ENCODE measurements at regions not wholly inside any gene's neighbourhood (a gene's known extent, or its start where the extent isn't known, plus 50 kb on each side); places are given as distances from the start of the nearest gene placed in this dataset.

DNA sequence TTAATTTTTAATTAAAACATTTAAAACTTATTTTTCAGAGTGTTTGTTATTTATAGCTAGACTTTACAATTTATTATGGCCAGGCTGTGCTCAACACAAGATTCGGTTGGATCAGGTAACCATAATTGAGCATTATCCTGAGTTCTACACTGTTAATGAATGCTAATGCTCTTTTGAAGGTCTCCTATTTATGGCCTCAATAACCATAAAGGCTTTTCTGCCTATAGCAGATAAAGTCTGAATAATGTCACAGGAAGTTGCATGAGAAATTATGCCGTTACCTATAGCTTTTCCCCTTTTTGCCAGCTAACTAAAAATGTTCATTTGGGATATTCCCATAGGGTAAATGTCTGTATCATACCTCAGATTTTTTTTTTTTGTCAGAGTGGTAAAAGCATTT lies 269.4 kb upstream of the E2F7 start:
- no peak for FAIRE-seq
- H3K9me3 Mint-ChIP-seq (ENCODE audit: unreplicated experiment), result no peaks in the 10 kb centered on the region
- H3K4me1 Mint-ChIP-seq (ENCODE audit: low read depth, unreplicated experiment), result peaks cover 8% of the 10 kb centered on the region
- Histone ChIP-seq H3K36me3 (ENCODE audit: insufficient read depth, low read length) (no peaks in the 10 kb centered on the region), H3K4me2 (ENCODE audit: low read length) (no peak overlapping the region), H3K79me2 (ENCODE audit: insufficient read depth, low read length) (no peaks in the 10 kb centered on the region), H2AFZ (ENCODE audit: low read depth, low read length) (no peak overlapping the region), H3K27me3 (ENCODE audit: insufficient read depth, low read length) (no peaks in the 10 kb centered on the region), H3K27ac (ENCODE audit: low read depth, low read length) (no peak overlapping the region), H4K20me1 (ENCODE audit: insufficient read depth, low read length) (no peaks in the 10 kb centered on the region), H3K4me1 (ENCODE audit: insufficient read depth, low read length) (no peaks in the 10 kb centered on the region), H3K9me3 (ENCODE audit: insufficient read depth, low read depth, low read length) (no peaks in the 10 kb centered on the region), H3K4me3 (ENCODE audit: insufficient read depth, low read depth, low read length) (no peak overlapping the region), H3K9ac (ENCODE audit: low read length) (no peak overlapping the region)
- H3K27me3 Mint-ChIP-seq (ENCODE audit: low read depth, unreplicated experiment), result no peaks in the 10 kb centered on the region
- TF ChIP-seq, protein P1, sequence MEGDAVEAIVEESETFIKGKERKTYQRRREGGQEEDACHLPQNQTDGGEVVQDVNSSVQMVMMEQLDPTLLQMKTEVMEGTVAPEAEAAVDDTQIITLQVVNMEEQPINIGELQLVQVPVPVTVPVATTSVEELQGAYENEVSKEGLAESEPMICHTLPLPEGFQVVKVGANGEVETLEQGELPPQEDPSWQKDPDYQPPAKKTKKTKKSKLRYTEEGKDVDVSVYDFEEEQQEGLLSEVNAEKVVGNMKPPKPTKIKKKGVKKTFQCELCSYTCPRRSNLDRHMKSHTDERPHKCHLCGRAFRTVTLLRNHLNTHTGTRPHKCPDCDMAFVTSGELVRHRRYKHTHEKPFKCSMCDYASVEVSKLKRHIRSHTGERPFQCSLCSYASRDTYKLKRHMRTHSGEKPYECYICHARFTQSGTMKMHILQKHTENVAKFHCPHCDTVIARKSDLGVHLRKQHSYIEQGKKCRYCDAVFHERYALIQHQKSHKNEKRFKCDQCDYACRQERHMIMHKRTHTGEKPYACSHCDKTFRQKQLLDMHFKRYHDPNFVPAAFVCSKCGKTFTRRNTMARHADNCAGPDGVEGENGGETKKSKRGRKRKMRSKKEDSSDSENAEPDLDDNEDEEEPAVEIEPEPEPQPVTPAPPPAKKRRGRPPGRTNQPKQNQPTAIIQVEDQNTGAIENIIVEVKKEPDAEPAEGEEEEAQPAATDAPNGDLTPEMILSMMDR (IDR thresholded peaks at IDR 0.05; ENCODE audit: insufficient read depth, low read depth, low read length), result no peak
- no peak for TF ChIP-seq EZH2 (IDR thresholded peaks at IDR 0.05; ENCODE audit: insufficient read depth, low read length)
- DNase-seq (ENCODE audit: low read depth), result no peak
- H3K27ac Mint-ChIP-seq (ENCODE audit: unreplicated experiment), result no peak overlapping the region
- H3K4me3 Mint-ChIP-seq (ENCODE audit: unreplicated experiment), result no peak overlapping the region
- peaks cover 2% of the 10 kb centered on the region for H3K36me3 Mint-ChIP-seq (ENCODE audit: low read depth, unreplicated experiment)

DNA sequence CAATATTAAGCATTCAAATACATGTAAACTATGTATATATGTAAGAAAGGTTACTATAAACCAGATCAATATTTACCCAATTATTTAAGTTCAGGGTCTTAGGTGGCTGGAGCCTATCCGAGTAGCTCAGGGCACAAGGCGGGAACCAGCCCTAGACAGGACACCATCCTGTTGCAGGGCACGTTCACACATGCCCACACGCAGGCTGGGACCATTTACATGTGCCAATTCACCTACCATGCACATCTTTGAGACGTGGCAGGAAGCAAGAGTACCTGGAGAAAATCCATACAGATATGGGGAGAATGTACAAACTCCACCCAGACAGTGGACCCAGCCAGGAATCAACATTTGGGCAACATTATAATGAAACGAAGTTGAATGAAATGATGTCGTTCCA lies 263.0 kb upstream of the E2F7 start:
- Mint-ChIP-seq H3K9me3 (ENCODE audit: unreplicated experiment) (peaks cover 3% of the 10 kb centered on the region), H3K27me3 (ENCODE audit: low read depth, unreplicated experiment) (peaks cover 8% of the 10 kb centered on the region)

More for the DNA sequence above, 263.0 kb upstream of the E2F7 start:
- Histone ChIP-seq H3K27me3 (ENCODE audit: insufficient read depth, low read length) (peaks cover 9% of the 10 kb centered on the region), H3K79me2 (ENCODE audit: insufficient read depth, low read length) (no peaks in the 10 kb centered on the region), H3K36me3 (ENCODE audit: insufficient read depth, low read length) (no peaks in the 10 kb centered on the region), H3K9ac (ENCODE audit: low read length) (no peak overlapping the region), H3K4me2 (ENCODE audit: low read length) (no peak overlapping the region), H4K20me1 (ENCODE audit: insufficient read depth, low read length) (no peaks in the 10 kb centered on the region), H3K4me1 (ENCODE audit: insufficient read depth, low read length) (peaks cover 3% of the 10 kb centered on the region), H3K9me3 (ENCODE audit: insufficient read depth, low read depth, low read length) (no peaks in the 10 kb centered on the region), H2AFZ (ENCODE audit: low read depth, low read length) (no peak overlapping the region), H3K4me3 (ENCODE audit: insufficient read depth, low read depth, low read length) (no peak overlapping the region), H3K27ac (ENCODE audit: low read depth, low read length) (no peak overlapping the region)
- no peak for FAIRE-seq
- no peak for TF ChIP-seq EZH2 (IDR thresholded peaks at IDR 0.05; ENCODE audit: insufficient read depth, low read length)
- TF ChIP-seq, protein P1 (IDR thresholded peaks at IDR 0.05; ENCODE audit: insufficient read depth, low read depth, low read length), result no peak
- H3K4me3 Mint-ChIP-seq (ENCODE audit: unreplicated experiment), result no peak overlapping the region
- H3K4me1 Mint-ChIP-seq (ENCODE audit: low read depth, unreplicated experiment), result peaks cover 7% of the 10 kb centered on the region
- DNase-seq (ENCODE audit: low read depth), result no peak
- H3K27ac Mint-ChIP-seq (ENCODE audit: unreplicated experiment), result no peak overlapping the region
- H3K36me3 Mint-ChIP-seq (ENCODE audit: low read depth, unreplicated experiment), result no peaks in the 10 kb centered on the region

Data from astrocyte (in vitro differentiated cells and primary cell).